Esophagus squamous epithelium (tissue), 5 donors: ENCODE measurements at regions not wholly inside any gene's neighbourhood (a gene's known extent, or its start where the extent isn't known, plus 50 kb on each side); places are given as distances from the start of the nearest gene placed in this dataset.

Source experiments
- DNase-seq: peaks from one replicate; lab custom pipeline; 2025; lab: John Stamatoyannopoulos, UW
- H3K27ac ChIP-seq, 4 donors: fragments of 200-600 bp; sonication (generic); one replicate each; pipeline ENCODE4 v1.5.1; 2016 to 2019; ENCODE audit warnings: mild to moderate bottlenecking in 1 of 4
- H3K27me3 ChIP-seq, 4 donors: fragments of 200-600 bp; sonication (generic); 1 replicate in 3 of 4; 2 replicates in 1 of 4; pipeline versions ENCODE4 v1.5.1 to v1.6.0; 2017 to 2021; ENCODE audit warnings: antibody characterized with exemption in 1 of 4
- H3K36me3 ChIP-seq, 3 donors: fragments of 200-600 bp; sonication (generic); one replicate each; pipeline ENCODE4 v1.5.1; 2016 to 2019
- H3K4me1 ChIP-seq, 3 donors: fragments of 200-600 bp; sonication (generic); one replicate each; pipeline ENCODE4 v1.5.1; 2017 to 2019
- H3K4me3 ChIP-seq, 4 donors: fragments of 200-600 bp; sonication (generic); 1 replicate in 3 of 4; 2 replicates in 1 of 4; pipeline ENCODE4 v1.5.1; 2016 to 2019; ENCODE audit warnings: mild to moderate bottlenecking in 2 of 4, moderate library complexity in 1 of 4
- H3K9me3 ChIP-seq, 3 donors: fragments of 200-600 bp; sonication (generic); one replicate each; pipeline ENCODE4 v1.5.1; 2016 to 2019
- POLR2A ChIP-seq, 4 donors: fragments of 450-650 bp; IDR thresholded peaks; one replicate each; pipeline ENCODE4 v1.6.1; 2017; ENCODE audit warnings: antibody characterized with exemption in 4 of 4, mild to moderate bottlenecking in 4 of 4, moderate library complexity in 3 of 4
- WGBS, 2 donors: methylation state at CpG; one replicate each; pipeline ENCODE4 v1.1.5; 2018; 5-methylcytosine and 5-hydroxymethylcytosine counted together
- intact Hi-C: fragments of 100-400 bp; cut with DNase I; formaldehyde crosslinking; loops from one replicate; pipeline ENCODE4 v1.15.0; 2022
- TF ChIP-seq, protein P1 (sequence below), 6 experiments: fragments of 450-650 bp in 4 of 6; fragments of 200-600 bp in 2 of 6; sonication (generic) in 2 of 6; IDR thresholded peaks; one replicate each; pipeline ENCODE4 v1.5.1; 2016 to 2019; ENCODE audit warnings: antibody characterized with exemption in 6 of 6, mild to moderate bottlenecking in 4 of 6, moderate library complexity in 4 of 6
- donor health status: DM: yes; HTN: yes; CAD: no.

DNA sequence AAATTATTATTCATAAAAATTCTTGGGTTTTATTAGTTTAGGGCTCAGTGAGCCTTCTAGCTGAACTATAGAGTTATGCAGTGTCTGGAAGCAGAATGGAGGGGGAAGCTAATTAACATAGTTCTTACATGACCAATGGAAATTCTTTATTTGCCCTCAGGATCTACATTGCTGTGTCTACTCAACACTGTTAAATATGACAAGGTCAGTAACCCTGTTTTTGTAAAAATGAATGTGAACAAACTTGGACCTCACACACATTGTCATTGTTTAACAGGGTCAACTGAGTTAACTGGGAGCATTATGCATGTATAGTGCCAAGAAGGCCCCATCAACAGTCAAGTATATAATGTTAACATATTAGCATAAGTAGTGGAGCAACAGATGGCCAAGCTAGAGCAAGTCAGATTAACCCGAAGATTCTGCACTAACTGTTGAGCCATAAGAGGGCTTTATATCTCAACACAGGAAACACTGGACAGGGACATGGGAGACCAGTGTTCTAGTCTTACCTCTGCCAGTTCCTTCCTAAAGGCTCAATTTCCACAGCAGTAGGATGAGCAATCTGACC is 122.5 kb upstream of the SEM1 start:
- WGBS, 2 donors, result 83 to 100% methylated on average over 1 of the region's 1 CpG
- DNase-seq, result no peak
- Histone ChIP-seq H3K36me3 (no peaks in the 10 kb centered on the region), H3K4me1 (peaks cover 0 to 4% (median 0%) of the 10 kb centered on the region in 3 donors), H3K27ac (no peak overlapping the region), H3K9me3 (no peaks in the 10 kb centered on the region), H3K27me3 (no peaks in the 10 kb centered on the region), H3K4me3 (no peak overlapping the region)
- intact Hi-C loops, result loop anchor here (10.0 kb wide), 1 partner anchor 63 kb away; no protein-coding TSS in a partner anchor
- no peak for TF ChIP-seq POLR2A (IDR thresholded peaks at IDR 0.05)
- TF ChIP-seq, protein P1, sequence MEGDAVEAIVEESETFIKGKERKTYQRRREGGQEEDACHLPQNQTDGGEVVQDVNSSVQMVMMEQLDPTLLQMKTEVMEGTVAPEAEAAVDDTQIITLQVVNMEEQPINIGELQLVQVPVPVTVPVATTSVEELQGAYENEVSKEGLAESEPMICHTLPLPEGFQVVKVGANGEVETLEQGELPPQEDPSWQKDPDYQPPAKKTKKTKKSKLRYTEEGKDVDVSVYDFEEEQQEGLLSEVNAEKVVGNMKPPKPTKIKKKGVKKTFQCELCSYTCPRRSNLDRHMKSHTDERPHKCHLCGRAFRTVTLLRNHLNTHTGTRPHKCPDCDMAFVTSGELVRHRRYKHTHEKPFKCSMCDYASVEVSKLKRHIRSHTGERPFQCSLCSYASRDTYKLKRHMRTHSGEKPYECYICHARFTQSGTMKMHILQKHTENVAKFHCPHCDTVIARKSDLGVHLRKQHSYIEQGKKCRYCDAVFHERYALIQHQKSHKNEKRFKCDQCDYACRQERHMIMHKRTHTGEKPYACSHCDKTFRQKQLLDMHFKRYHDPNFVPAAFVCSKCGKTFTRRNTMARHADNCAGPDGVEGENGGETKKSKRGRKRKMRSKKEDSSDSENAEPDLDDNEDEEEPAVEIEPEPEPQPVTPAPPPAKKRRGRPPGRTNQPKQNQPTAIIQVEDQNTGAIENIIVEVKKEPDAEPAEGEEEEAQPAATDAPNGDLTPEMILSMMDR (IDR thresholded peaks at IDR 0.05), result no peak

DNA sequence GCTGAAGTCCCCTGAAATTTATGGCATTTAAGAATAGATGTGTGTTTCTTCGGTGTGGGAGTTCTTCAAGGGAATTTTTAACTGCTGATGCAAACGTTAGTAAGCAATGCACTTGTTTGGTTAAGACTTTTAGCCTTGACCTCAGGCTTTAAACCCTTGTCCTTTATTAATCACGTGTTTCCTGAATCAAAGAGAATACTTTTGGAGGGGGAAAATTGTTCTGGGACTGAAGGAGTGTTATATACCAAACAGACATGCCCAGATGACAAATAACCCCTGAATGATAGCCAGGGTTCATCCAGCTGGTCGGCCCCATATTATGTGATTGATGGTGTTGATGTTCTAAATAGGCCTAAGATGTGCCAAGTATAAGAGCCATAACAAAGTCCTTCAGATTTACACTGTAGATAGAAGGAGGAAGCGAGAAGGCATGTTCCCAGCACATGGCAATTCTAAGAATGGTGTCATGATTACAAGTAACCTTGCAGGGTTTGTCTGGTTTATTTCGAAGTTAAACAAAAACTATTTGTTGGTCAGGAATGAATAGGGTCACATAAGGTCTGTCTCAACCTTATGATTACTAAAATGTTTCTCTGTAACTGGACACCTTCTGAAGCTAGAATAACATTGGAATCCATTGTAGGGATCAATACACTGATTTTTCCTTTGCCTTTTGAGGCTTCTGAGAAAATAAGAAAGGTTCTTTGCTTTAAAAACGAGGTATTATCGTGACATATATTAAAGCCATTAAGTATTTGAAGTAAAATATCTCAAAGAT is 124.2 kb upstream of the SEM1 start:
- 44 to 46% methylated on average over 8 of the region's 8 CpGs for WGBS, 2 donors

DNA sequence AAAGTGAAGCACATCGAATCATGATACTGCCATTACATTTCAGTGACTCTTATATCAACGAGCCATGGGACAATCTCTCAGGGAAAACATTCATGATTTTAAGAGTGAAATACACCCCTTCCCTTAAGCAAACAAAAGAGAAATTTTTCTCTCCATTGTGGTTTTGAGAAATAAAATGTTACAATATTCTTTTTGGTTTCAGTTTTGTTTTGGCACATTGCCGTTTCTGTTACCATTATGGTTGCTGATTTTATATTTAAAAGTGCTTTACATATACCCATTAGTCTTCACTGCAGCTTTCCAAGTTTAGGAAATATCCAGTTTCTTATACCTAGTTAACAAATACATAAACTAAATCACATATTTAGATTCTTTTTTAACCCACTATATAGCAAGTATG is 126.8 kb upstream of the SEM1 start:
- intact Hi-C loops, result loop anchor here (10.0 kb wide), 1 partner anchor 58 kb away; no protein-coding TSS in a partner anchor
- H3K4me1 ChIP-seq, result peaks cover 0 to 5% (median 0%) of the 10 kb centered on the region in 3 donors
- H3K4me3 ChIP-seq, result no peak overlapping the region
- peaks cover 0 to 1% (median 0%) of the 10 kb centered on the region in 4 donors for H3K27me3 ChIP-seq
- 57 to 59% methylated on average over 3 of the region's 3 CpGs for WGBS, 2 donors
- DNase-seq, result no peak
- no peak overlapping the region for H3K27ac ChIP-seq
- H3K9me3 ChIP-seq, result no peaks in the 10 kb centered on the region
- H3K36me3 ChIP-seq, result no peaks in the 10 kb centered on the region
- TF ChIP-seq POLR2A (IDR thresholded peaks at IDR 0.05), result no peak
- TF ChIP-seq, protein P1 (IDR thresholded peaks at IDR 0.05), result no peak

More for the DNA sequence above, 124.2 kb upstream of the SEM1 start:
- no peaks in the 10 kb centered on the region for H3K9me3 ChIP-seq
- peaks cover 0 to 5% (median 0%) of the 10 kb centered on the region in 3 donors for H3K4me1 ChIP-seq
- H3K27ac ChIP-seq, result no peak overlapping the region
- intact Hi-C loops, result loop anchor here (10.0 kb wide), 1 partner anchor 61 kb away; no protein-coding TSS in a partner anchor
- no peak for DNase-seq
- H3K36me3 ChIP-seq, result no peaks in the 10 kb centered on the region
- H3K27me3 ChIP-seq, result no peaks in the 10 kb centered on the region
- TF ChIP-seq POLR2A (IDR thresholded peaks at IDR 0.05), result no peak
- TF ChIP-seq, protein P1 (IDR thresholded peaks at IDR 0.05), result no peak
- no peak overlapping the region for H3K4me3 ChIP-seq

- Histone ChIP-seq H3K4me3 (no peak overlapping the region), H3K36me3 (no peaks in the 10 kb centered on the region), H3K27me3 (peaks cover 0 to 13% (median 0%) of the 10 kb centered on the region in 4 donors), H3K9me3 (no peaks in the 10 kb centered on the region), H3K4me1 (peaks cover 0 to 5% (median 0%) of the 10 kb centered on the region in 3 donors), H3K27ac (no peak overlapping the region)
- WGBS, 2 donors, result 39 to 62% methylated on average over 2 of the region's 2 CpGs
- no peak for DNase-seq
- intact Hi-C loops, result loop anchor here (10.0 kb wide), 1 partner anchor 57 kb away; no protein-coding TSS in a partner anchor
- TF ChIP-seq POLR2A (IDR thresholded peaks at IDR 0.05), result no peak
- TF ChIP-seq, protein P1 (IDR thresholded peaks at IDR 0.05), result no peak
Observed at GRCh38 chr7:96837593-96837992, 127.9 kb upstream of the SEM1 start.

DNA sequence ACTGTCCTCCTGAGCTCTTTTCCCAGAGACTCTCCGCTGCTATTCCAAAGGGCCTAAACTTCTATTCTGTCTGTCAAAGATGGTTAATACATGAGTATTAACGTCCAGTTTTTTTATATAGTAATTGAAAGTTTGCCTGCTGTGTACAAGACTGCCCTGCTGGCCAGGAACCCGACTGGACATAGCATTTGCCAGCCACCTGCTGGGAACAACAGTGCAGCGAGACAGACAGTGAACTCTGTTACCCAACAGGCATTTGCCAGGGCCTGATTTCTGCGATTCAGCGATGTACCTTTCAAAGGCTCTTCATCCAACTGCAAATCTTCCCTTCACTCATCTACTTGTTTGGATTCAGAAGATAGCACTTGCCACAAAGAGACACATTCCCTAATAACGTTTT is 128.8 kb upstream of the SEM1 start:
- intact Hi-C loops, result loop anchor here (10.0 kb wide), 1 partner anchor 56 kb away; no protein-coding TSS in a partner anchor
- 63 to 66% methylated on average over 7 of the region's 7 CpGs for WGBS, 2 donors
- no peak for TF ChIP-seq POLR2A (IDR thresholded peaks at IDR 0.05)
- TF ChIP-seq, protein P1 (IDR thresholded peaks at IDR 0.05), result no peak
- Histone ChIP-seq H3K36me3 (no peaks in the 10 kb centered on the region), H3K27me3 (peaks cover 0 to 21% (median 0%) of the 10 kb centered on the region in 4 donors), H3K27ac (no peak overlapping the region), H3K4me1 (peaks cover 0 to 5% (median 0%) of the 10 kb centered on the region in 3 donors), H3K9me3 (no peaks in the 10 kb centered on the region), H3K4me3 (no peak overlapping the region)
- no peak for DNase-seq
